CD8-positive, alpha-beta memory T cell (primary cell): ENCODE measurements at regions not wholly inside any gene's neighbourhood (a gene's known extent, or its start where the extent isn't known, plus 50 kb on each side); places are given as distances from the start of the nearest gene placed in this dataset.

Source experiments
- CTCF ChIA-PET: fragments of 350-600 bp; sonication (Branson Sonifier 250); formaldehyde crosslinking; loops from one replicate; lab custom pipeline; 2021; ENCODE audit warnings: antibody characterized with exemption; lab: Charles Lee
- POLR2A ChIA-PET: fragments of 350-600 bp; sonication (Branson Sonifier 250); formaldehyde crosslinking; loops from one replicate; lab custom pipeline; 2021; ENCODE audit warnings: antibody characterized with exemption; lab: Charles Lee
- DNase-seq, 5 donors: peaks; one replicate each; pipeline versions ENCODE4 v3.0.0 to v3.0.0-alpha.2; 2020 to 2022; ENCODE audit warnings: mixed read lengths in 1 of 5
- H3K27ac ChIP-seq: one replicate; pipeline ENCODE4 v1.7.0; 2013; ENCODE audit warnings: low read depth, mild to moderate bottlenecking, low read length, moderate library complexity
- H3K27me3 ChIP-seq: 2 replicates; pipeline ENCODE4 v1.7.0; 2013; ENCODE audit warnings: low read length, mild to moderate bottlenecking; ENCODE audit not compliant: insufficient read depth, poor library complexity, severe bottlenecking
- H3K36me3 ChIP-seq: 2 replicates; pipeline ENCODE4 v1.7.0; 2013; ENCODE audit warnings: mild to moderate bottlenecking, low read length, moderate library complexity; ENCODE audit not compliant: insufficient read depth
- H3K4me1 ChIP-seq: 2 replicates; pipeline ENCODE4 v1.7.0; 2013; ENCODE audit warnings: mild to moderate bottlenecking, low read length, moderate library complexity; ENCODE audit not compliant: insufficient read depth
- H3K4me3 ChIP-seq: 2 replicates; pipeline ENCODE4 v1.7.0; 2013; ENCODE audit warnings: mild to moderate bottlenecking, low read length
- H3K9me3 ChIP-seq: 2 replicates; pipeline ENCODE4 v1.7.0; 2013; ENCODE audit warnings: mild to moderate bottlenecking, low read length
- H3K27ac Mint-ChIP-seq, 8 donors: one replicate each; pipeline ENCODE4 v1.8.0; 2020 to 2021; ENCODE audit warnings: mixed read lengths in 8 of 8, mild to moderate bottlenecking in 6 of 8, inconsistent platforms in 3 of 8, moderate library complexity in 3 of 8
- H3K27me3 Mint-ChIP-seq, 2 donors: one replicate each; pipeline ENCODE4 v1.8.0; 2020 to 2021; ENCODE audit warnings: mixed read lengths in 2 of 2, mild to moderate bottlenecking in 1 of 2, moderate library complexity in 1 of 2
- H3K36me3 Mint-ChIP-seq, 3 donors: one replicate each; pipeline ENCODE4 v1.8.0; 2020 to 2021; ENCODE audit warnings: mixed read lengths in 3 of 3, inconsistent platforms in 1 of 3, mild to moderate bottlenecking in 1 of 3
- H3K4me1 Mint-ChIP-seq, 3 donors: one replicate each; pipeline ENCODE4 v1.8.0; 2020 to 2021; ENCODE audit warnings: mixed read lengths in 3 of 3, inconsistent platforms in 1 of 3, mild to moderate bottlenecking in 1 of 3
- H3K4me3 Mint-ChIP-seq, 7 donors: one replicate each; pipeline ENCODE4 v1.8.0; 2020 to 2021; ENCODE audit warnings: mixed read lengths in 7 of 7, mild to moderate bottlenecking in 6 of 7, moderate library complexity in 4 of 7, inconsistent platforms in 2 of 7
- H3K9me3 Mint-ChIP-seq, 5 donors: one replicate each; pipeline ENCODE4 v1.8.0; 2020 to 2022; ENCODE audit warnings: mixed read lengths in 5 of 5, mild to moderate bottlenecking in 3 of 5, moderate library complexity in 2 of 5, inconsistent platforms in 1 of 5

DNA sequence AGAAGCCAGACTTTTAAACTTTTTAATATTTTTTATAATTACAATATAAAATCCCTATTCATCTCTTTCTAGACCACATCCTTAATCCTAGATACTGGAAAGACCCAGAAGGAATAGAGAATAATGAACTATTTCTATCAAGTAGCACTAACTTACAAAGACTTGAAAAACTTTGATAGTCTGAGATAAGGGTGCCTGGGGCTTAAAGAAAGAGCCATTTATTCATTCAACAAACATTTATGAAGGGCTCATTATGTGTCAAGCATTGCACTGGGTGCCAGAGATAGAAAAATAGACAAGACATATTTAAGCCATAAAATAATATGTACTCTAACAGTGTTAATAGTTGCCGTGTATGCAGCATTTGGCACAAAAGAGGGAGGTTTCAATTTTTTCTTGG is 178.0 kb upstream of the EMCN start:
- DNase-seq: no peak
- H3K9me3 ChIP-seq: no peaks in the 10 kb centered on the region
- CTCF ChIA-PET: no interaction called here
- no peaks in the 10 kb centered on the region for H3K36me3 ChIP-seq
- Mint-ChIP-seq H3K9me3 (no peaks in the 10 kb centered on the region), H3K36me3 (peaks cover 0 to 1% (median 0%) of the 10 kb centered on the region in 3 donors), H3K27ac (no peak overlapping the region), H3K27me3 (peaks cover 7 to 24% of the 10 kb centered on the region in 2 donors), H3K4me1 (no peaks in the 10 kb centered on the region), H3K4me3 (no peak overlapping the region)
- H3K27ac ChIP-seq: no peak overlapping the region
- no peaks in the 10 kb centered on the region for H3K27me3 ChIP-seq
- POLR2A ChIA-PET: no interaction called here
- no peak overlapping the region for H3K4me3 ChIP-seq
- H3K4me1 ChIP-seq: no peaks in the 10 kb centered on the region

DNA sequence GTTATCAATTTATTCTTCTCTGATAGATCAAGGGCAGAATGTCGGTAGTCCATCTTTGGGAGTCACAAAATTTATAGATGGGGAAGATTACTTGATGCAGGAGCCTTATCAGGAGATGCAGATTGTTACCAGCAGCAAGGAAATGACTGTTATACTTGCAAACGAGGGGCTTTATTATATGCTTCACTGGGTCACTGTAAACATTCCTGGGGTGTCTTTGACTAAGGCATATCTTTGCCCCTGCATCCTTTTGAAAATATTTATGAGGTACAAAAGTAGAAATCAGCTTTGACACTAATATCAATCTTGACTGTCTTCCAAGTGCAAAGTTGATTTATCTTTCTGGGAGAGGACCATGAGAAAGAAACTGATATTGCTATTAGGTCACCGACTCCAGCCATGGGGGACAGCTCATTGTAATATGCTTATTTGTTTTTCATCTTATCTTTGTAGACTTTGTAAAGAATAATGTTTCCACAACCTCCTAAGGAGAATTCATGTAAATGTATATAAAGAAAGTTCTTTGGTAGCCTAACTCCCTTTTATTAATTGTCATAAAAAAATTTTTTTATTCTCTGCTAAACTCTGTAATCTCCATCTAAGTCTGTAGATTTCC is 177.3 kb upstream of the EMCN start:
- no peak overlapping the region for H3K4me3 ChIP-seq
- Mint-ChIP-seq H3K4me1 (no peaks in the 10 kb centered on the region), H3K27ac (no peak overlapping the region), H3K36me3 (peaks cover 0 to 1% (median 0%) of the 10 kb centered on the region in 3 donors), H3K4me3 (no peak overlapping the region), H3K9me3 (no peaks in the 10 kb centered on the region), H3K27me3 (peaks cover 9 to 26% of the 10 kb centered on the region in 2 donors)
- ChIA-PET POLR2A (no interaction called here), CTCF (no interaction called here)
- no peaks in the 10 kb centered on the region for H3K36me3 ChIP-seq
- no peak for DNase-seq
- H3K27ac ChIP-seq: no peak overlapping the region
- H3K27me3 ChIP-seq: no peaks in the 10 kb centered on the region
- H3K4me1 ChIP-seq: no peaks in the 10 kb centered on the region
- no peaks in the 10 kb centered on the region for H3K9me3 ChIP-seq

DNA sequence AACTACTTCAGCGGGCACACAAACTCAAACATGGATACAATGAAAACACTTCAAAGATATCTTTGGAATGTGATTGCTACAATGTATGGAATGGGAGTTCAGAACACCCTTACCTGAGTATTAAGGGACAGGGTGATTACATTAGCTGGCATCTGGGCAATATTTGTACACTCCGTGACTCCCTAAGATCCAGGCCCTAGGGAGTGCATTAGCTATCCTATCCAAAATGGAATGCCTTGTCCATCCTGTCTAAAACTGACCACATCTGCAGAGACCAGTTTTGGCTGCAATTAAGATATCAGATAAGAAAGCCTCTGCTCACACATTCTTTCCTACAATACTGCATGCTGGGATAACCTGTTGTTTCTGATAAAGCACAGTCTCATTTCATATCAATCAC is 176.6 kb upstream of the EMCN start:
- H3K27me3 Mint-ChIP-seq: peaks cover 10 to 26% of the 10 kb centered on the region in 2 donors
- ChIA-PET POLR2A (no interaction called here), CTCF (no interaction called here)
- H3K4me1 Mint-ChIP-seq: no peaks in the 10 kb centered on the region
- no peak overlapping the region for H3K27ac Mint-ChIP-seq
- Histone ChIP-seq H3K4me3 (no peak overlapping the region), H3K27ac (no peak overlapping the region), H3K9me3 (no peaks in the 10 kb centered on the region), H3K36me3 (no peaks in the 10 kb centered on the region), H3K4me1 (no peaks in the 10 kb centered on the region), H3K27me3 (no peaks in the 10 kb centered on the region)
- no peak overlapping the region for H3K4me3 Mint-ChIP-seq
- no peaks in the 10 kb centered on the region for H3K9me3 Mint-ChIP-seq
- H3K36me3 Mint-ChIP-seq: peaks cover 0 to 1% (median 0%) of the 10 kb centered on the region in 3 donors
- no peak for DNase-seq

DNA sequence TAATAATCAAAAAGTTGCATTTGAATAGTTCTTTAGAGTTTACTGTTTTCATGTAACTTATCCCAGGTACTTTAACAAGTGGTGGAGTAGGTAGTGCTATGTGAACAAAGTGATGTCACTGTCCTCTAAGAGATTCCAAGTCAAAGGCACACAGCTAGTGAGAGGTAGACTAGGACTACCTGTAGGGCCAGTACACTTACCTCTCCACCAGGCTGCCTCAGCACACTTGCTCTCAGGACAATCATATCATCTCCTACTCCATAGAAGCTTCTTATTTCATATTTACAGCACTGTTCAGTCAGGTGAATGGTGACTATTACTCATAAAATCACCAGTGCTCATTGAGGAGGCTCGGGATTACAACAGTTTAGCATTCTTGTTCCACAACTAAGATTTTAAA is 173.0 kb upstream of the EMCN start:
- Histone ChIP-seq H3K9me3 (no peaks in the 10 kb centered on the region), H3K4me1 (no peaks in the 10 kb centered on the region), H3K27ac (no peak overlapping the region), H3K36me3 (no peaks in the 10 kb centered on the region), H3K4me3 (no peak overlapping the region), H3K27me3 (no peaks in the 10 kb centered on the region)
- Mint-ChIP-seq H3K27me3 (peaks cover 10 to 21% of the 10 kb centered on the region in 2 donors), H3K4me1 (no peaks in the 10 kb centered on the region), H3K27ac (no peak overlapping the region), H3K4me3 (no peak overlapping the region), H3K9me3 (no peaks in the 10 kb centered on the region), H3K36me3 (peaks cover 0 to 1% (median 0%) of the 10 kb centered on the region in 3 donors)
- DNase-seq: no peak
- ChIA-PET POLR2A (no interaction called here), CTCF (no interaction called here)

DNA sequence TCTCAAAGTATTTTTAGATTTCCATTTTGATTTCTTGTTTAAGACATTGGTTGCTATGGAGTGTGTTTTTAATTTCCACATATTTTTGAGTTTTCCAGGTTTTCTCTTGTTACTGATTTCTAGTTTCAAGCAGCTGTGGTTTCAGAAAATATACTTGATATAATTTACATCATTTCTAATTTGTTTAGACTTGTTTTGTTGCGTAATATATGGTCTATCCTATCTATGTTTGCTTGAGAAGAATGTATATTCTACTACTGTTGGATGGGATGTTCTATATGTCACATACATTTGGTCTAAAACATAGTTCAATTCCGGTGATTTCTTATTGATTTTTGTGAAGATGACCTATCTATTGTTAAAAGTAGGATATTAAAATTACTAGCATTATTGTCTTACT is 170.5 kb upstream of the EMCN start:
- H3K27ac ChIP-seq: no peak overlapping the region
- H3K4me1 ChIP-seq: no peaks in the 10 kb centered on the region
- no peaks in the 10 kb centered on the region for H3K36me3 ChIP-seq
- Mint-ChIP-seq H3K27me3 (peaks cover 4 to 20% of the 10 kb centered on the region in 2 donors), H3K36me3 (no peaks in the 10 kb centered on the region), H3K9me3 (peaks cover 0 to 5% (median 0%) of the 10 kb centered on the region in 5 donors), H3K4me1 (no peaks in the 10 kb centered on the region), H3K27ac (no peak overlapping the region), H3K4me3 (no peak overlapping the region)
- no peaks in the 10 kb centered on the region for H3K27me3 ChIP-seq
- DNase-seq: no peak
- CTCF ChIA-PET: no interaction called here
- H3K9me3 ChIP-seq: no peaks in the 10 kb centered on the region
- POLR2A ChIA-PET: no interaction called here
- no peak overlapping the region for H3K4me3 ChIP-seq

DNA sequence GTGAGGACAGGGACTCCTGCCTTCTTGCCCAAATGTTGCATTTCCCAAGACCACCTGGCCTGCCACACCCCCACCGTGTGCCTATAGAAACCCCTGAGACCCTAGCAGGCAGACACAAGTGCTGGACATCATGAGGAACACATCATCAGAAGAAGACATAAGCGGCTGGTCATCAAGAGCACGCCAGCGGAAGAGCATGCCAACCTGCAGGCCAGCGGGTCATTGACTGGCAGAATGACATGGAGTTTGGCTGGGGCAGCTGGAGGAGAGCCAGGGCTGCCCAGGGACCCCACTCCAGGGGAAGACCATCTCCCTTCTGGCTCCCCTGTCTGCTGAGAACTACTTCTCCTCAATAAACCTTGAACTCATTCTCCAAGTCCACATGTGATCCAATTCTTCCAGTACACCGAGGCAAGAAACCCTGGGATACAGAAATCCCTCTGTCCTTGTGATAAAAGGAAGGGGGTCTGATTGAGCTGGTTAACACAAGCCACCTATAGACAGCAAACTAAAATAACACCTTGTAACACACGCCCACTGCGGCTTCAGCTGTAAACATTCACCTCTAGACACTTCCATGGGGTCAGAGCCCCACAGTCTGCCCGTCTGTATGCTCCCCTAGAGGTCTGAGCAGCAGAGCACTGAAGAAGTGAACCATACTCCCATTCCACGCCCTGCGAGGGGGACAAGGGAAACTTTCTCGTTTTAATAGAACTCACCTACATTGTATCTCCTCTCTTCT is 164.8 kb upstream of the EMCN start:
- no peaks in the 10 kb centered on the region for H3K36me3 Mint-ChIP-seq
- DNase-seq: no peak
- Histone ChIP-seq H3K4me1 (no peaks in the 10 kb centered on the region), H3K4me3 (no peak overlapping the region), H3K9me3 (no peaks in the 10 kb centered on the region), H3K27ac (no peak overlapping the region), H3K36me3 (no peaks in the 10 kb centered on the region), H3K27me3 (no peaks in the 10 kb centered on the region)
- peaks cover 0 to 5% (median 0%) of the 10 kb centered on the region in 5 donors for H3K9me3 Mint-ChIP-seq
- H3K27me3 Mint-ChIP-seq: peaks cover 6 to 17% of the 10 kb centered on the region in 2 donors
- no peak overlapping the region for H3K4me3 Mint-ChIP-seq
- POLR2A ChIA-PET: no interaction called here
- CTCF ChIA-PET: no interaction called here
- no peak overlapping the region for H3K27ac Mint-ChIP-seq
- no peaks in the 10 kb centered on the region for H3K4me1 Mint-ChIP-seq

DNA sequence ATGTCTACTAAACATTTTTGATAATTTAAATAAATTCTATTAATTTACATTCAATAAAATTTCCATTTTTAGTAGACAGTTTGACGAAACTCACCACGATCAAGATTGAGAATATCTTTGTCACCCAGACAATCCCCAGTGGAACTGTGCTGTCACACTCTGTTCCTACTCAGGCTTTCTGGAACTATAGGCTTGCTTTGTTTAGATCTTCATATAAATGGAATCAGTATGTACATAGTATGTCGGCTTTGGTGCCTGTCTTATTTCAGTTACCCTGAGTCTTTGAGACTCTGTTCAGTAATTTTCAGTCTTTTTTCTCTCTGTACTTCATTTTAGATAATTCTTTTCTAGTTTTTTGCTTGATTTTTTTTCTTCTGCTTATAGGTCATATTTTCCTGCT is 163.5 kb upstream of the EMCN start:
- POLR2A ChIA-PET: no interaction called here
- no peaks in the 10 kb centered on the region for H3K36me3 ChIP-seq
- Mint-ChIP-seq H3K27ac (no peak overlapping the region), H3K36me3 (no peaks in the 10 kb centered on the region), H3K4me3 (no peak overlapping the region), H3K27me3 (peaks cover 6 to 17% of the 10 kb centered on the region in 2 donors), H3K4me1 (no peaks in the 10 kb centered on the region), H3K9me3 (peaks cover 0 to 5% (median 0%) of the 10 kb centered on the region in 5 donors)
- H3K4me1 ChIP-seq: no peaks in the 10 kb centered on the region
- no peaks in the 10 kb centered on the region for H3K9me3 ChIP-seq
- CTCF ChIA-PET: no interaction called here
- no peak overlapping the region for H3K4me3 ChIP-seq
- H3K27ac ChIP-seq: no peak overlapping the region
- no peaks in the 10 kb centered on the region for H3K27me3 ChIP-seq
- no peak for DNase-seq

DNA sequence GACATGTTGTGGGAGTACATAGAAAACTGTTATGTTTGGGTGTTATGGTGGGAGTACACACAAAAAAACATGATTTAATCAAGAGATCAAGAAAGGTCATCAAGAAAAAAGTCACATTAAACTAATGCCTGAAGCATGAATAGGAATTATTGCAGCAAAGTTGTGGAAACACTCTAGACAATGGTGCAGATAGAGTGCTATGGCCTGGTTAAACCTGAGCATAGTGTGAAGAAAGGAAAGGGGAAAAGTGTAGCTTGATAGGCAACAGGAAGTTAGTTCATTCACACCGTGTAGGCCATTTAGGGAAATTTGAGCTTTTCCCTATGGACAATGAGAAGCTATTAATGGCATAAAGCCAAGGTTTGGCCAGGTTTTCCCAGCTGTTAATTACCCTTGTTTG is 162.1 kb upstream of the EMCN start:
- ChIA-PET POLR2A (no interaction called here), CTCF (no interaction called here)
- no peaks in the 10 kb centered on the region for H3K36me3 ChIP-seq
- H3K9me3 ChIP-seq: no peaks in the 10 kb centered on the region
- Mint-ChIP-seq H3K4me1 (no peaks in the 10 kb centered on the region), H3K9me3 (peaks cover 0 to 5% (median 0%) of the 10 kb centered on the region in 5 donors), H3K4me3 (no peak overlapping the region), H3K27ac (no peak overlapping the region), H3K36me3 (no peaks in the 10 kb centered on the region), H3K27me3 (peaks cover 6 to 10% of the 10 kb centered on the region in 2 donors)
- no peaks in the 10 kb centered on the region for H3K4me1 ChIP-seq
- H3K27ac ChIP-seq: no peak overlapping the region
- no peak overlapping the region for H3K4me3 ChIP-seq
- no peaks in the 10 kb centered on the region for H3K27me3 ChIP-seq
- DNase-seq: no peak
